Esophagus muscularis mucosa (tissue), 4 donors: ENCODE measurements at regions not wholly inside any gene's neighbourhood (a gene's known extent, or its start where the extent isn't known, plus 50 kb on each side); places are given as distances from the start of the nearest gene placed in this dataset.
"Not testable (repeated sequence)": the region's sequence is repeated elsewhere in the genome, so short reads cannot be mapped to it uniquely, and the experiment has no call there.

Experiments
- DNase-seq: peaks from one replicate; pipeline ENCODE4 v3.0.0-alpha.2; 2017; ENCODE audit errors: extremely low spot score
- H3K27ac ChIP-seq, 4 donors: fragments of 200-600 bp; sonication (generic); replicated peaks in 1 of 4; 1 replicate in 3 of 4; 2 replicates in 1 of 4; pipeline ENCODE4 v1.5.1; 2016 to 2019; ENCODE audit warnings: mild to moderate bottlenecking in 1 of 4
- H3K27me3 ChIP-seq, 4 donors: fragments of 200-600 bp; sonication (generic); one replicate each; pipeline versions ENCODE4 v1.5.1 to v1.6.0; 2016 to 2019
- H3K36me3 ChIP-seq, 4 donors: fragments of 200-600 bp; sonication (generic); one replicate each; pipeline ENCODE4 v1.5.1; 2016 to 2019
- H3K4me1 ChIP-seq, 4 donors: fragments of 200-600 bp; sonication (generic); one replicate each; pipeline ENCODE4 v1.5.1; 2016 to 2019
- H3K4me3 ChIP-seq, 4 donors: fragments of 200-600 bp; sonication (generic); 1 replicate in 2 of 4; 2 replicates in 2 of 4; pipeline ENCODE4 v1.5.1; 2016 to 2019; ENCODE audit warnings: mild to moderate bottlenecking in 4 of 4, moderate library complexity in 1 of 4
- H3K9me3 ChIP-seq, 4 donors: fragments of 200-600 bp; sonication (generic); 1 replicate in 3 of 4; 2 replicates in 1 of 4; pipeline ENCODE4 v1.5.1; 2016 to 2019
- EP300 ChIP-seq: sonication (generic); formaldehyde crosslinking; IDR thresholded peaks from one replicate; pipeline ENCODE4 v1.6.1; 2017; ENCODE audit warnings: antibody characterized with exemption
- POLR2A ChIP-seq: fragments of 450-650 bp; IDR thresholded peaks from one replicate; pipeline ENCODE4 v1.6.1; 2017; ENCODE audit warnings: antibody characterized with exemption, moderate library complexity, mild to moderate bottlenecking, low read depth
- POLR2AphosphoS5 ChIP-seq, 2 donors: sonication (generic); formaldehyde crosslinking; IDR thresholded peaks; one replicate each; pipeline ENCODE4 v1.6.1; 2017; ENCODE audit warnings: antibody characterized with exemption in 2 of 2
- WGBS: methylation state at CpG from one replicate; pipeline ENCODE4 v1.1.5; 2018; 5-methylcytosine and 5-hydroxymethylcytosine counted together
- intact Hi-C: fragments of 100-400 bp; cut with DNase I; formaldehyde crosslinking; loops from one replicate; pipeline ENCODE4 v1.15.1; 2023
- TF ChIP-seq, protein P1 (sequence below), 3 experiments: fragments of 200-600 bp in 2 of 3; fragments of 450-650 bp in 1 of 3; sonication (generic) in 2 of 3; IDR thresholded peaks; one replicate each; pipeline ENCODE4 v1.5.1; 2017 to 2019; ENCODE audit warnings: antibody characterized with exemption in 3 of 3, mild to moderate bottlenecking in 2 of 3, moderate library complexity in 1 of 3

DNA sequence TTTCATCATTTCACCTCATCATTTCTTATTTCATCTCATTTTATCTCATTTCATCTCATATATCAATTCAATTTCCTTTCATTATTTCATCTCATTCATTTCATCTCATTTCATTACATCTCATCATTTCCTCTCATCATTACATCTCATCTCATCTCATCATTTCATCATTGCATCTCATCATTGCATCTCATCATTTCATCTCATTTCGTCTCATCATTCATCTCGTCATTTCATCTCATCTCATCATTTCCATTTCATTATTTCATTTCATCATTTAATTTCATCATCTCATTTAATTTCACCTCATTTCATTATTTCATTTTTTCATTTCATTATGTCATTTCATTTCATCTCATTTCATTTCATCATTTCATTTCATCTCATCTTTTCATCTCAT is 168.5 kb upstream of the FAM72C start:
- intact Hi-C loops, H3K4me3 ChIP-seq, H3K36me3 ChIP-seq, DNase-seq, H3K27ac ChIP-seq, H3K4me1 ChIP-seq, H3K27me3 ChIP-seq, H3K9me3 ChIP-seq: not testable (repeated sequence)
- 63% methylated on average over 2 of the region's 2 CpGs for WGBS

DNA sequence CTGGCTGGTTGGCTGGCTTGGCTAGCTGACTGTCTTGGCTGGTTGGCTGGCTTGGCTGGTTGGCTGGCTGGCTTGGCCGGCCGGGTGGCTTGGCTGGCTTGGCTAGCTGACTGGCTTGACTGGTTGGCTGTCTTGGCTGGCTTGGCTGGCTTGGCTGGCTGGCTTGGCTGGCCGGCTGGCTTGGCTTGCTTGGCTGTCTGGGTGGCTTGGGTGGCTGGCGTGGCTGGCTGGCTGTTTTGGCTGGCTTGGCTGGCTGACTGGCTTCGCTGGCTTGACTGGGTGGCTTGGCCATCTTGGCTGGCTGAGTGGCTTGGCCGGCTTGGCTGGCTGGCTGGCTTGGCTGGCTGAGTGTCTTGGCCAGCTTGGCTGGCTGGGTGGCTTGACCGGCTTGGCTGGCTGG is 133.2 kb upstream of the FAM72C start:
- intact Hi-C loops, DNase-seq, H3K9me3 ChIP-seq, H3K27ac ChIP-seq, H3K4me1 ChIP-seq, H3K36me3 ChIP-seq, H3K27me3 ChIP-seq, H3K4me3 ChIP-seq: not testable (repeated sequence)
- WGBS, result no CpG with 5 or more reads among the region's 7 CpGs

DNA sequence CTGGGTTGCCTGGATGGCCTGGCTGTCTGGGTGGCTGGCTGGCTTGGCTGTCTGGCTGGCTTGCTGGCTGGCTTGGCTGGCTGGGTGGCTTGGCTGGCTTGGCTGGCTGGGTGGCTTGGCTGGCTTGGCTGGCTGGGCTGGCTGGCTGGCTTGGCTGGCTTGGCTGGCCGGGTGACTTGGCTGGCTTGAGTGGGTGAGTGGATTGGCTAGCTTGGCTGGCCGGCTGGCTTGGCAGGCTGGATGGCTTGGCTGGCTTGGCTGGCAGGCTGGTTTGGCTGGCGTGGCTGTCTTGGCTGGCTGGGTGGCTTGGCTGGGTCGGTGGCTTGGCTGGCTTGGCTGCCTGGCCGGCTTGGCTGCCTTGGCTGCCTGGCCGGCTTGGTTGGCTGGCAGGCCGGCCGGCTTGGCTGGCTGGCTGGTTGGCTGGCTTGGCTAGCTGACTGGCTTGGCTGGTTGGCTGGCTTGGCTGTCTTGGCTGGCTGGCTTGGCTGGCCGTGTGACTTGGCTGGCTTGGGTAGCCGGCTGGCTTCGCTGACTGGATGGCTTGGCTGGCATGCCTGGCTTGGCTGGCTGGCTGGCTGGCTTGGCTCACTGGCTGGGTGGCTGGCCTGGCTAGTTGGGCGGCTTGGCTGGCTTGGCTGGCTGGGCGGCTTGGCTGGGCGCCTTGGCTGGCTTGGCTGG is 132.4 kb upstream of the FAM72C start:
- WGBS, result 82% methylated on average over 14 of the region's 14 CpGs

DNA sequence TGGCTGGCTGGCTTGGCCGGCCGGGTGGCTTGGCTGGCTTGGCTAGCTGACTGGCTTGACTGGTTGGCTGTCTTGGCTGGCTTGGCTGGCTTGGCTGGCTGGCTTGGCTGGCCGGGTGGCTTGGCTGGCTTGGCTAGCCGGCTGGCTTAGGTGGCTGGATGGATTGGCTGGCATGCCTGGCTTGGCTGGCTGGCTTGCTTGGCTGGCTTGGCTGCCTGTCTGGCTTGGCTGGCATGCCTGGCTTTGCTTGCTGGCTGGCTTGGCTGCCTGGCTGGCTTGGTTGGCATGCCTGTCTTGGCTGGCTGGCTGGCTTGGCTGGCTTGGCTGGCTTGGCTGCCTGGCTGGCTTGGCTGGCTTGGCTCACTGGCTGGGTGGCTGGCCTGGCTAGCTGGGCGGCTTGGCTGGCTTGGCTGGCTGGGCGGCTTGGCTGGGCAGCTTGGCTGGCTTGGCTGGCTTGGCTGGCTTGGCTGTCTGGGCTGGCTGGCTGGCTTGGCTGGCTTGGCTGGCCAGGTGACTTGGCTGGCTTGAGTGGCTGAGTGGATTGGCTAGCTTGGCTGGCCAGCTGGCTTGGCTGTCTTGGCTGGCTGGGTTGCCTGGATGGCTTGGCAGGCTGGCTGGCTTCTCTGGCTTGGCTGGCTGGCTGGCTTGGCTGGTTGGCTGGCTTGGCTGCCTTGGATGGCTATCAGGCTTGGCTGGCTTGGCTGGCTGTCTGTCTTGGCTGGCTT is 131.5 kb upstream of the FAM72C start:
- intact Hi-C loops, H3K9me3 ChIP-seq, H3K4me3 ChIP-seq, H3K36me3 ChIP-seq, H3K27ac ChIP-seq, H3K4me1 ChIP-seq, H3K27me3 ChIP-seq, DNase-seq: not testable (repeated sequence)
- WGBS, result 69% methylated on average over 4 of the region's 6 CpGs

More for the DNA sequence above, 132.4 kb upstream of the FAM72C start:
- intact Hi-C loops, H3K9me3 ChIP-seq, H3K27me3 ChIP-seq, H3K27ac ChIP-seq, H3K36me3 ChIP-seq, H3K4me1 ChIP-seq, H3K4me3 ChIP-seq: not testable (repeated sequence)
- peak; percentile 97 for DNase-seq

DNA sequence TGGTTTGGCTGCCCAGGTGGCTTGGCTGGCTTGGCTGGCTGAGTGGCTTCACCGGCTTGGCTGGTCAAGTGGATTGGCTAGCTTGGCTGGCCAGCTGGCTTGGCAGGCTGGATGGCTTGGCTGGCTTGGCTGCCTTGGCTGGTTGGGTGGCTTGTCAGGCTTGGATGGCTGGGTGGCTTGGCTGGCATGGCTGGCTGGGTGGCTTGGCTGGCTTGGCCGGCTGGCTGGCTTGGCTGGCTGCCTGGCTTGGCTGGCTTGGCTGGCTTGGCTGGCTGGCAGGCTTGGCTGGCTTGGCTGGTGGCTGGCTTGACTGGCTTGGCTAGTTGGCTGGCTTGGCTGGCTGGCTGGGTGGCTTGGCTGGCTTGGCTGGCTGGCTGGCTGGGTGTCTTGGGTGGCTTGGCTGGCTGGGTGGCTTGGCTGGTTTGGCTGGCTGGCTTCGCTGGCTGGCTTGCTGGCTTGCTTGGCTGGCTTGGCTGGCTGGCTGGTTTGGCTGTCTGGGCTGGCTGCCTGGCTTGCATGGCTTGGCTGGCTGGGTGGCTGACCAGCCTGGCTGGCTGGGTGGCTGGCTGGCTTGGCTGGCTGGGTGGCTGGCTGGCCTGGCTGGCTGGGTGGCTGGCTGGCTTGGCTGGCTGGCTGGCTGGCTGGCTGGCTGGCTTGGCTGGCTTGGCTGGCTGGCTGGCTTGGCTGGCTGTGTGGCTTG is 130.4 kb upstream of the FAM72C start:
- H3K36me3 ChIP-seq, intact Hi-C loops, H3K27me3 ChIP-seq, H3K4me1 ChIP-seq, H3K27ac ChIP-seq, H3K4me3 ChIP-seq, H3K9me3 ChIP-seq: not testable (repeated sequence)
- 58% methylated on average over 3 of the region's 3 CpGs for whole genome bisulfite sequencing
- DNase-seq, result peak; percentile 92

DNA sequence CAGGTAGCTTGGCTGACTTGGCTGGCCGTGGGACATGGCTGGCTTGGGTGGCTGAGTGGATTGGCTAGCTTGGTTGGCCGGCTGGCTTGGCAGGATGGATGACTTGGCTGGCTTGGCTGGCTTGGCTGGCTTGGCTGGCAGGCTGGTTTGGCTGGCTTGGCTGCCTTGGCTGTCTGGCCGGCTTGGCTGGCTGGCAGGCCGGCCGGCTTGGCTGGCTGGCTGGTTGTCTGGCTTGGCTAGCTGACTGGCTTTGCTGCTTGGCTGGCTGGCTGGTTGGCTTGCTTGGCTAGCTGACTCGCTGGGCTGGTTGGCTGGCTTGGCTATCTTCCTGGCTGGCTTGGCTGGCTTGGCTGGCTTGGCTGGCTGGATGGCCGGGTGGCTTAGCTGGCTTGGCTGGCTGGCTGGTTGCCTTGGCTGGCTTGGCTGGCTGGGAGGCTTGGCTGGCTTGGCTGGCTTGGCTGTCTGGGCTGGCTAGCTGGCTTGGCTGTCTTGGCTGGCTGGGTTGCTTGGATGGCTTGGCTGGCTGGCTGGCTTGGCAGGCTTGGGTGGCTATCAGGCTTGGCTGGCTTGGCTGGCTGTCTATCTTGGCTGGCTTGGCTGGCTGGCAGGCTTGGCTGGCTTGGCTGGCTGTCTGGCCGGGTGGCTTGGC is 129.7 kb upstream of the FAM72C start:
- H3K9me3 ChIP-seq, result peaks cover 0 to 7% (median 0%) of the 10 kb centered on the region in 4 donors
- intact Hi-C loops, result no loop called here
- DNase-seq, result peak; percentile 92
- no peak overlapping the region for H3K27ac ChIP-seq
- H3K4me1 ChIP-seq, result no peaks in the 10 kb centered on the region
- no peaks in the 10 kb centered on the region for H3K36me3 ChIP-seq
- WGBS, result 70% methylated on average over 8 of the region's 8 CpGs
- peaks cover 0 to 10% (median 0%) of the 10 kb centered on the region in 4 donors for H3K27me3 ChIP-seq
- no peak for TF ChIP-seq EP300
- no peak for TF ChIP-seq POLR2A
- no peak for TF ChIP-seq POLR2AphosphoS5 (IDR thresholded peaks at IDR 0.05)
- TF ChIP-seq, protein P1, sequence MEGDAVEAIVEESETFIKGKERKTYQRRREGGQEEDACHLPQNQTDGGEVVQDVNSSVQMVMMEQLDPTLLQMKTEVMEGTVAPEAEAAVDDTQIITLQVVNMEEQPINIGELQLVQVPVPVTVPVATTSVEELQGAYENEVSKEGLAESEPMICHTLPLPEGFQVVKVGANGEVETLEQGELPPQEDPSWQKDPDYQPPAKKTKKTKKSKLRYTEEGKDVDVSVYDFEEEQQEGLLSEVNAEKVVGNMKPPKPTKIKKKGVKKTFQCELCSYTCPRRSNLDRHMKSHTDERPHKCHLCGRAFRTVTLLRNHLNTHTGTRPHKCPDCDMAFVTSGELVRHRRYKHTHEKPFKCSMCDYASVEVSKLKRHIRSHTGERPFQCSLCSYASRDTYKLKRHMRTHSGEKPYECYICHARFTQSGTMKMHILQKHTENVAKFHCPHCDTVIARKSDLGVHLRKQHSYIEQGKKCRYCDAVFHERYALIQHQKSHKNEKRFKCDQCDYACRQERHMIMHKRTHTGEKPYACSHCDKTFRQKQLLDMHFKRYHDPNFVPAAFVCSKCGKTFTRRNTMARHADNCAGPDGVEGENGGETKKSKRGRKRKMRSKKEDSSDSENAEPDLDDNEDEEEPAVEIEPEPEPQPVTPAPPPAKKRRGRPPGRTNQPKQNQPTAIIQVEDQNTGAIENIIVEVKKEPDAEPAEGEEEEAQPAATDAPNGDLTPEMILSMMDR (IDR thresholded peaks at IDR 0.05), result no peak
- no peak overlapping the region for H3K4me3 ChIP-seq

DNA sequence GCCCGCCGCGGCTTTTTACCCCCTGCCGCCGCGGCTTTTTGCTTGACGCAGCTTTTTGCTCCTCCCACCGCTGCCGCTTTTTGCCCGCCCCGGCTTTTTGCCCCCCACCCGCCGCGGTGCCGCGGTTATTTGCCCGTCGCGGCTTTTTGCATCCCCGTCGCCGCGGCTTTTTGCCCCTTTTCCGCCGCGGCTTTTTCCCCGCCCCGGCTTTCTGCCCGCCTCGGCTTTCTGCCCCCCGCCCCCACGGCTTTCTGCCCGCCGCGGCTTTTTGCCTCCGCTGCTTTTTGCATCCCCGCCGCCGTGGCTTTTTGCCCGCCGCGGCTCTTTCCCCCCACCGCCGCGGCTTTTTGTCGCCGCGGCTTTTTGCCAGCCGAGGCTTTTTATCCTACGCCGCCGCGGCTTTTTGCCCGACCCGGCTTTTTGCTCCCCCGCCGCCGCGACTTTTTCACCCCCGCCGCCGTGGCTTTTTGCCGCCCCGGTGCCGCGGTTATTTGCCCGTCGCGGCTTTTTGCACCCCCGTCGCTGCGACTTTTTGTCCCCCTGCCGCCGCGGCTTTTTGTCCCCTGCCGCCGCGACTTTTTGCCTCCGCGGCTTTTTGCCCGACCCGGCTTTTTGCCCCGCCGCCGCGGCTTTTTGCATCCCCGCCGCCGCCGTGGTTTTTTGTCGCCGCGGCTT is 105.5 kb upstream of the FAM72C start:
- Histone ChIP-seq H3K27me3 (peaks cover 0 to 15% (median 0%) of the 10 kb centered on the region in 4 donors), H3K4me3 (peak overlapping the region; percentile 37 to 61 (median 58)), H3K4me1 (peaks cover 0 to 12% (median 4%) of the 10 kb centered on the region in 4 donors)
- intact Hi-C loops, H3K27ac ChIP-seq, H3K9me3 ChIP-seq, DNase-seq, H3K36me3 ChIP-seq: not testable (repeated sequence)
- 2% methylated on average over 73 of the region's 93 CpGs for WGBS

DNA sequence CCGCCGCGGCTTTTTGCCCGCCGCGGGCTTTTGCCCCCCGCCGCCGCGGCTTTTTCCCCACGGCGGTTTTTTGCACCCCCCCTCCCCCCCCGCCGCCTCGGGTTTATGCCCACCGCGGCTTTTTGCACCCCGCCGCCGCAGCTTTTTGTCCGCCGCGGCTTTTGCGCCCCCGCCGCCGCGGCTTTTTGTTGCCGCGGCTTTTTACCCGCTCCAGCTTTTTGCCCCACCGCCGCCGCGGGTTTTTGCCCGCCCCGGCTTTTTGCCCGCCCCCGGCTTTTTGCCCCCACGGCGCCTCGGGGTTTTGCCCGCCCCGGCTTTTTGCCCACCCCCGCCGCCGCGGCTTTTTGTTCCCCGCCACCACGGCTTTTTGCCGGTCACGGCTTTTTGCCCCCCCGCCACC is 104.9 kb upstream of the FAM72C start:
- H3K36me3 ChIP-seq, intact Hi-C loops, H3K27ac ChIP-seq, DNase-seq, H3K9me3 ChIP-seq: not testable (repeated sequence)
- H3K4me1 ChIP-seq, result peaks cover 0 to 12% (median 4%) of the 10 kb centered on the region in 4 donors
- H3K4me3 ChIP-seq, result peak overlapping the region; percentile 44 to 61 (median 58)
- no CpG with 5 or more reads among the region's 53 CpGs for WGBS
- peaks cover 0 to 15% (median 0%) of the 10 kb centered on the region in 4 donors for H3K27me3 ChIP-seq

DNA sequence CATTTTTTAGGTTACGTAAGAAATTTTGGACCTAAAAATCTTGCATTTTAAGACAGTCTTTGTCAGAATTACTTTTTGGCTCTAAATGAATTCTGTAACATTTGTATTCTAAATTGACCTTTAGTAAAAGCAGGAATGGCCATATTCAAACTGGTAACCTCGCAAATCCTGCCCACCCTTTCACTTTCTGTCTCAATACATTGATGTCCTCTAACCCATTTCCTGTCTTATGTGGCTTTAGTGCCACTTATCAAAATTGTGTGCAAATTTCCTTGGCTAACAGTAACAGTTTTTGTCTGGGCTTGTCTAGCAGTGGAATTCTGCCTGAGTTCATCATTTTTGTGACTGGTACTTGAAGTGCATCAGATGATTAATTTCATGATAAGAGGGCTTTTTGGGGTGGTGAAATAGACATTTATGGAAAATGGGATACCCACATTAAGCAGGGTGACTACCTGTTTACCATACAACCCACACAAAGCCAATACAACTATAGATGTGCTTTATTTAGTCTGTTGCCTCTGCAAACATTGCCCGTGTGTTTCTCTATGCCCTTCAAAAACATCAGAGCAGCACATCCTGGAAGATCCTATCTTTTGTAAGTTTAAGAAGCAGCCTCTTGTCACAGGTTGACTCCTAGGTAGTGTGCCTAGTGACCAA is 98.7 kb upstream of the FAM72C start:
- no CpG with 5 or more reads among the region's 3 CpGs for WGBS
- DNase-seq, H3K4me1 ChIP-seq, H3K9me3 ChIP-seq, H3K27ac ChIP-seq, H3K27me3 ChIP-seq, H3K36me3 ChIP-seq, intact Hi-C loops, H3K4me3 ChIP-seq: not testable (repeated sequence)

DNA sequence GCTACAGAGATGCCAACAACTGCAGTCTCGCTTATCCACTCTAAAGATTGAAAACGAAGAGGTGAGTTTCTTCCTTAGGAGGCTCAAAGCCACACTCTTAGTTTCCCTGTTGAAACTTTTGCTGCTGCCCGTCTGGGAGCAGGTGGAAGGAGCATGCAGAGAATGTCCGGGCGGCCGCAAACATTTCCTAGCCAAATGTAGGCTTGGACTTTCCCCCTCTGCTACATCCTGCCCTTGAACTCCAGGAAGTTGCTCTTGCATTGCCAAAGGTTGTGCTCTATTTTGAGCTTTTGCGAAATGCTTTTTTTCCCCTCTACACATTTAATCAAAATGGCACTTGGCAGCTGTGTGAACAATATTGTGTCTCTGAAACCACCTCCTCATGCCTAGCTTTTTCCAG is 95.3 kb upstream of the FAM72C start:
- intact Hi-C loops, H3K36me3 ChIP-seq, H3K9me3 ChIP-seq, H3K4me3 ChIP-seq, DNase-seq, H3K4me1 ChIP-seq, H3K27me3 ChIP-seq, H3K27ac ChIP-seq: not testable (repeated sequence)
- WGBS, result no CpG with 5 or more reads among the region's 7 CpGs
